ENCODE measurements at regions not wholly inside any gene's neighbourhood (a gene's known extent, or its start where the extent isn't known, plus 50 kb on each side); places are given as distances from the start of the nearest gene placed in this dataset.
"Not testable (repeated sequence)": the region's sequence is repeated elsewhere in the genome, so short reads cannot be mapped to it uniquely, and the experiment has no call there.

- TF ChIP-seq CTCF, EP300, POLR2A (IDR thresholded peaks at IDR 0.05): not testable (repeated sequence)
These were observed 249.7 kb upstream of the CYRIA start for GRCh38 chr2:16915341-16915755.
